ENCODE measurements at regions not wholly inside any gene's neighbourhood (a gene's known extent, or its start where the extent isn't known, plus 50 kb on each side); places are given as distances from the start of the nearest gene placed in this dataset.

DNA sequence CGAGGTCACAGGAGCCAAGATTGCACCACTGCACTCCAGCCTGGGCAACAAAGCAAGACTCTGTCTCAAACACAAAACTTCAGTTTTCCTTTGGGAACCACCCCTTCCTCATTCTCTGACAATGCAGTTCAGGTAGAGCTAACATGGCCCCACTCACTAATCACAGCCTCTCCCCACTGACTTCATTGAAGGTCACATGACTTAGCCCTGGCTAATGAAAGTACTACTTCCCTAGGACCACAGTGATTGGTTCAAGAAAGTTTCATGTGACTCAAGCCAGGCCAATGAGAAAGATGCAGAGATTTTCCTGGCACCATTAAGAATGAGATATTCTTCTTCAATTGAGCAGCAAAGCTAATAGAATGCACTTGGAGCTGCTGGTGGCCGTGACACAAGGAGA, 67.2 kb upstream of the GPBP1 start:
- Histone ChIP-seq H3K27me3 (ENCODE audit: insufficient read depth, low read length) (no peaks in the 10 kb centered on the region), H2AK5ac (ENCODE audit: insufficient read length, low read length) (no peak overlapping the region), H4K8ac (replicated peaks; ENCODE audit: insufficient read length, low read depth, low read length) (no peak overlapping the region), H2BK5ac (ENCODE audit: insufficient read length, low read length) (no peak overlapping the region), H4K20me1 (ENCODE audit: control insufficient read depth, insufficient read depth, insufficient read length) (no peaks in the 10 kb centered on the region), H2BK15ac (ENCODE audit: low read depth, low read length) (no peak overlapping the region), H3K23ac (ENCODE audit: insufficient read length, low read depth, low read length) (no peak overlapping the region), H3K4me1 (ENCODE audit: insufficient read depth, low read length) (no peaks in the 10 kb centered on the region), H3K23me2 (ENCODE audit: insufficient read length, low read depth, low read length, poor library complexity, severe bottlenecking) (no peaks in the 10 kb centered on the region), H3T11ph (ENCODE audit: low read length) (no peak overlapping the region), H3K56ac (ENCODE audit: insufficient read length, low read depth, low read length) (no peak overlapping the region), H3K4ac (ENCODE audit: low read depth, low read length) (no peak overlapping the region), H3K27ac (ENCODE audit: insufficient read length, low read depth, low read length) (no peak overlapping the region), H3K9ac (ENCODE audit: extremely low read depth, insufficient read length, low read length) (no peak overlapping the region), H4K5ac (ENCODE audit: insufficient read length, low read depth, low read length) (no peak overlapping the region), H3K4me2 (ENCODE audit: insufficient read depth, insufficient read length, low read length) (no peak overlapping the region), H3K18ac (ENCODE audit: insufficient read length, low read depth, low read length) (no peak overlapping the region), H2AFZ (ENCODE audit: low read length) (no peak overlapping the region), H3K79me2 (ENCODE audit: insufficient read depth, low read length) (no peaks in the 10 kb centered on the region), H2BK12ac (ENCODE audit: insufficient read length, low read depth, low read length) (no peak overlapping the region), H3K79me1 (ENCODE audit: insufficient read depth, low read depth, low read length, poor library complexity, severe bottlenecking) (no peaks in the 10 kb centered on the region), H3K9me3 (ENCODE audit: control insufficient read depth, low read depth, low read length) (no peaks in the 10 kb centered on the region), H2BK120ac (ENCODE audit: low read depth, low read length, poor library complexity, severe bottlenecking) (no peak overlapping the region), H2BK20ac (ENCODE audit: low read depth, low read length, poor library complexity, severe bottlenecking) (no peak overlapping the region), H4K91ac (ENCODE audit: insufficient read length, low read depth, low read length) (no peak overlapping the region), H3K14ac (ENCODE audit: insufficient read depth, low read length) (no peak overlapping the region)
- Mint-ChIP-seq H3K27ac (no peak overlapping the region), H3K4me3 (no peak overlapping the region), H3K36me3 (ENCODE audit: insufficient read depth in 1 of 3, low read depth in 3 of 3) (no peaks in the 10 kb centered on the region; a peak in 1 of 7 replicates), H3K9me3 (no peaks in the 10 kb centered on the region; a peak in 1 of 5 replicates), H3K4me1 (no peaks in the 10 kb centered on the region), H3K27me3 (ENCODE audit: low read depth) (no peaks in the 10 kb centered on the region; the same call in none of the 2 replicates)
- DNase-seq = no peak
- TF ChIP-seq, protein P1, sequence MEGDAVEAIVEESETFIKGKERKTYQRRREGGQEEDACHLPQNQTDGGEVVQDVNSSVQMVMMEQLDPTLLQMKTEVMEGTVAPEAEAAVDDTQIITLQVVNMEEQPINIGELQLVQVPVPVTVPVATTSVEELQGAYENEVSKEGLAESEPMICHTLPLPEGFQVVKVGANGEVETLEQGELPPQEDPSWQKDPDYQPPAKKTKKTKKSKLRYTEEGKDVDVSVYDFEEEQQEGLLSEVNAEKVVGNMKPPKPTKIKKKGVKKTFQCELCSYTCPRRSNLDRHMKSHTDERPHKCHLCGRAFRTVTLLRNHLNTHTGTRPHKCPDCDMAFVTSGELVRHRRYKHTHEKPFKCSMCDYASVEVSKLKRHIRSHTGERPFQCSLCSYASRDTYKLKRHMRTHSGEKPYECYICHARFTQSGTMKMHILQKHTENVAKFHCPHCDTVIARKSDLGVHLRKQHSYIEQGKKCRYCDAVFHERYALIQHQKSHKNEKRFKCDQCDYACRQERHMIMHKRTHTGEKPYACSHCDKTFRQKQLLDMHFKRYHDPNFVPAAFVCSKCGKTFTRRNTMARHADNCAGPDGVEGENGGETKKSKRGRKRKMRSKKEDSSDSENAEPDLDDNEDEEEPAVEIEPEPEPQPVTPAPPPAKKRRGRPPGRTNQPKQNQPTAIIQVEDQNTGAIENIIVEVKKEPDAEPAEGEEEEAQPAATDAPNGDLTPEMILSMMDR (conservative IDR thresholded peaks at IDR 0.05) = no peak
- WGBS (ENCODE audit: extremely low coverage, insufficient read length, low lambda C conversion rate) = no CpG with 5 or more reads among the region's 2 CpGs

All from H9 (cell line).